Activated naive CD8-positive, alpha-beta T cell treated with anti-CD3 and anti-CD28 coated beads, Interleukin-2, amount 50 U/mL, for 24 hours (primary cell): ENCODE measurements at regions not wholly inside any gene's neighbourhood (a gene's known extent, or its start where the extent isn't known, plus 50 kb on each side); places are given as distances from the start of the nearest gene placed in this dataset.
"Not testable (repeated sequence)": the region's sequence is repeated elsewhere in the genome, so short reads cannot be mapped to it uniquely, and the experiment has no call there.

ENCODE experiments used
- ATAC-seq: fragments of 150-1000 bp; cut with Tn5 transposase; one replicate; pipeline ENCODE4 v1.10.0; 2021
- DNase-seq: peaks from one replicate; pipeline ENCODE4 v3.0.0; 2021
- H3K27ac Mint-ChIP-seq: one replicate; pipeline ENCODE4 v1.8.0; 2021; ENCODE audit warnings: mild to moderate bottlenecking, mixed read lengths
- H3K27me3 Mint-ChIP-seq: one replicate; pipeline ENCODE4 v1.8.0; 2021; ENCODE audit warnings: mixed read lengths
- H3K36me3 Mint-ChIP-seq: one replicate; pipeline ENCODE4 v1.8.0; 2021; ENCODE audit warnings: low read depth, mixed read lengths
- H3K4me1 Mint-ChIP-seq: one replicate; pipeline ENCODE4 v1.8.0; 2021; ENCODE audit warnings: mixed read lengths
- H3K4me3 Mint-ChIP-seq: one replicate; pipeline ENCODE4 v1.8.0; 2021; ENCODE audit warnings: mild to moderate bottlenecking, moderate library complexity, mixed read lengths
- H3K9me3 Mint-ChIP-seq: one replicate; pipeline ENCODE4 v1.8.0; 2021; ENCODE audit warnings: mixed read lengths

DNA sequence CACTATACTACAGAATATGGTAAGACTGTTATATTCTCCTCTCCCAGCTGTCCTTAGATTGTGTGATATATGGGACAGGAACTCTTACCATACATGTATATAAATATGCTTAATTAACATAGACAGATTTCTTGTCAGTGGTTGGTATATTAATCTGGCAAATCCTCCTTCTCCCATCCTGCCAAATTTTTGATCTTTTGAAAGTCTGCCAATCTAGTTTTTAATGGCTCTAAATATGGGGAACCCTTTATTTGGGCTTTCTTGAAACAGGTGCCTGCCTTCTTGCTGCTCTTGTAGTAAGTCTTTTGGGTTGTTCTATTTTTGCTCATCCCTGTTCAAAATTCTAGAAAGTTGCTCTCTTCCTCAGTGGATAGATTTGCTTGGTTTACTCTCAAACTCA lies 63.5 kb downstream of the SPATA31D1 start:
- ATAC-seq (no peak), DNase-seq (no peak)
- Mint-ChIP-seq H3K9me3 (no peaks in the 10 kb centered on the region), H3K4me1 (no peaks in the 10 kb centered on the region), H3K27ac (no peak overlapping the region), H3K27me3 (no peaks in the 10 kb centered on the region), H3K4me3 (no peak overlapping the region), H3K36me3 (no peaks in the 10 kb centered on the region)

DNA sequence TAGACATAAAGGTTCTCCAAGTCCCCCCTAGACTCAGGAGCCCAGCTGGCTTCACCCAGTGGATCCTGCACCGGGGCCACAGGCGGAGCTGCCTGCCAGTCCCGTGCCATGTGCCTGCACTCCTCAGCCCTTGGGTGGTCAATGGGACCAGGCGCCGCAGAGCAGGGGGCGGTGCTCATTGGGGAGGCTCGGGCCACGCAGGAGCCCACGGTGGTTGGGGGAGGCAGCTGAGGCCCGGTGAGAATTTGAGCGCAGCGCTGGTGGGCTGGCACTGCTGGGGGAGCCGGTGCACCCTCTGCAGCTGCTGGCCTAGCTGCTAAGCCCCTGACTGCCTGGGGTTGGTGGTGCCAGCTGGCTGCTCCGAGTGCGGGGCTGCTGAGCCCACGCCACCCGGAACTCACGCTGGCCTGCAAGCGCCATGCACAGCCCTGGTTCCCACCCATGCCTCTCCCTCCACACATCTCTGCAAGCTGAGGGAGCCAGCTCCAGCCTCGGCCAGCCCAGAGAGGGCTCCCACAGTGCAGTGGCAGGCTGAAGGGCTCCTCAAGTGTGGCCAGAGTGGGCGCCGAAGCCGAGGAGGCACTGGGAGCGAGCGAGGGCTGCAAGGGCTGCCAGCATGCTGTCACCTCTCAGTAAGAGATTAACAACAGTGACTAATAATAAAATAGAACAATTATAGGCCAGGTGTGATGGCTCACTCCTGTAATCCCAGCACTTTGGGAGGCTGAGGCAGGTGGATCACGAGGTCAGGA lies 65.9 kb downstream of the SPATA31D1 start:
- Mint-ChIP-seq H3K4me3 (no peak overlapping the region), H3K9me3 (no peaks in the 10 kb centered on the region), H3K27me3 (no peaks in the 10 kb centered on the region), H3K36me3 (no peaks in the 10 kb centered on the region), H3K4me1 (peaks cover 2% of the 10 kb centered on the region), H3K27ac (no peak overlapping the region)
- no peak for DNase-seq
- ATAC-seq, result no peak

DNA sequence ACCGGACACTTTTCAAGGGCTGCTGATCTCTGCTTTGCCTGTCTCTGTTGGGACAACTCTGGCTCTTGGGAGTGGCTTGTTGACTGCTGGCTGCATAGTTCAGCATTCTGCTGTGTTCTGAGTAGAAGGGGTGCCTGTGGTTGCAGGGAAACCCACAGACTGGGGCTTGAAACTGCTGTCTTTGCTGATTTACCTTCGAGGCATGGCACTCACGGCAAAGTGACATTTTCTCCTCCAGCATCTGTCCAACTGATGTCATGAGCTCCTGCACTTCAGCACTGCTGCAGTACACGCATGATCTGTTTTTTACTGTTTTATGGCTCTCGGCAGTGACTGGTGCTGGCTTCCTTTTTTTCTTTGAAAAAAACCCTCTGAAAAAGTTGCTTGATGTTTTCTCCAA lies 69.2 kb downstream of the SPATA31D1 start:
- Mint-ChIP-seq H3K27me3 (no peaks in the 10 kb centered on the region), H3K27ac (no peak overlapping the region), H3K4me1 (peaks cover 2% of the 10 kb centered on the region), H3K36me3 (no peaks in the 10 kb centered on the region), H3K9me3 (no peaks in the 10 kb centered on the region), H3K4me3 (no peak overlapping the region)
- ATAC-seq (no peak), DNase-seq (no peak)

DNA sequence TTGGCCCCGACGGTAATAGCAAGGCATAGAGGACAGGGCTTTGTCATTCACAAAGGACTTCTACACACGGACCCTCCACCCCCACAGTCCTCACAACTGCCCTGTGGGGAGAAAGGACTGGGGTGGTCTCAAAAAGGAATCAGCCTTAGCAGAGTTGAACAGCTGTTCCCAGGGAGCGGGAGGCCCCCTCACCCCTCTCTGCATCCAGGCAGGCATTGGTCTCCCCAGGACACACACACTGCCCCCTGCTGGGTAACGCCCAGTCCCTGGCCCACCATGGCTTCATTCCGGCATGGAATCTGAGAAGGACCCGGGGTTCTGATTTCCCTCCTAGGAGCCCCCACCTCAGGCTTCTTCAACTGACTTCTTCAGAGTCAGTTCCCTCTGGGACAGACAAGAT lies 73.2 kb downstream of the SPATA31D1 start:
- H3K27me3 Mint-ChIP-seq, H3K4me1 Mint-ChIP-seq, H3K9me3 Mint-ChIP-seq, H3K4me3 Mint-ChIP-seq, H3K27ac Mint-ChIP-seq, H3K36me3 Mint-ChIP-seq, ATAC-seq, DNase-seq: not testable (repeated sequence)

DNA sequence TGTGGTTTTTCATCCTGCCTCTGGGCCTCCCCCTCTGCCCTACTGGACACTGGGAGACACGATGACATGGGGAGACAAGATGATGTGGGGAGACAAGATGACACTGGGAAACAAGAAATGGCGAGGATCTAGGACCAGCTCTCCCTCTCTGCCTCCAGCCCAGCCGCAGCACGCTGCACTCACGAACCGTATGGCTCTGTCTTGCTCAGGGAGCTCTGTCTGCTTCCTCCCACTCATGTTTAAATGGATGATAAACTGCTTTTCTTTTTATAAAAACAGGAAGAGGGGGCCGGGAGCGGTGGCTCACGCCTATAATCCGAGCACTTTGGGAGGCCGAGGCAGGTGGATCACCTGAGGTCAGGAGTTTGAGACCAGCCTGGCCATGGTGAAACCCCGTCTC lies 73.7 kb downstream of the SPATA31D1 start:
- no peaks in the 10 kb centered on the region for H3K36me3 Mint-ChIP-seq
- peaks cover 2% of the 10 kb centered on the region for H3K4me1 Mint-ChIP-seq
- no peak overlapping the region for H3K4me3 Mint-ChIP-seq
- no peaks in the 10 kb centered on the region for H3K27me3 Mint-ChIP-seq
- no peaks in the 10 kb centered on the region for H3K9me3 Mint-ChIP-seq
- DNase-seq, result no peak
- H3K27ac Mint-ChIP-seq, result no peak overlapping the region
- no peak for ATAC-seq

DNA sequence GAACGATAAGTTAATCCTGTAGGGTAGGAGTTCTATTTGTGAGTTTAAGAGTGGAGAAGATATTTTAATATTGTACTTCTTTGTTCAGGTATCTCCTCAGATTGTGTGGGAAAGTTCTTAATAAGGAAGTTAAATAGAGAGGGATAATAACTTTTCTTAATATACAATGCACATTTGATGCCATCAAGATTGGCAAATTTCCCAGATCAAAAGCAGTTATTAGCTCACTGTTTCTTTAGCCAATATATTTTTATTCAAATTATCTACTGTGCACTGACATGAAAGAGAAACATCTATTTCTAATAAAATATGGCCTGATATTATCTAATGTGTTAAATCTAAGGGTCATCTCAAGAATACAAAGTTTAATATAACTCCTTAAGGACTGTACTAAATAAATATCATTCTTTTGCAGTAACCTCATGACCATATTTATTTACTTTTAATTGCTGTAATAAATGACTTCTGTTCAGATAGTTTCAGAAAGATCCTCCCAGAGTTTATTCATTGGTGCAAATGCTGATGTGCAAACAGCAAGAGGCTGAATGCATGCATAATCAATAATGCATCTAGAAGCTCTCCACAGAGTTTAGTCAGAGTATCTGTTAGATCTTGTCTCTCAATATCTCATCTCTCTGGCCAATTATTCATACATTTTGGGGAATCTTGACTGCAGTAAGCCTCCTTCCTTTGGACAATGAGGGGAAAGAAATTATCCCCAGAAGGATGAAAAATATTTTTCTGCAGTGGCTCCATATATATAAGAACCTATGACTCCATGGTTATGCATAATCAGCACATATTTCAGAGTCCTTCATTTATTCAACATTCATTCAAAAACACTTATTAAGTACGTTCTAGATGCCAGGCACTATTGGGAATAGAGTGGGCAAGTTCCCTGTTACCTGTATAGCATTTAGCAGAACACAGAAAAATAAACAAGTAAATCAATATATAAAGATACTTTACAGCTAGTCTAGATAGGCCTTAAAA lies 85.3 kb downstream of the SPATA31D1 start:
- Mint-ChIP-seq H3K36me3 (no peaks in the 10 kb centered on the region), H3K4me1 (no peaks in the 10 kb centered on the region), H3K27ac (no peak overlapping the region), H3K4me3 (no peak overlapping the region), H3K9me3 (no peaks in the 10 kb centered on the region), H3K27me3 (no peaks in the 10 kb centered on the region)
- DNase-seq (no peak), ATAC-seq (no peak)

DNA sequence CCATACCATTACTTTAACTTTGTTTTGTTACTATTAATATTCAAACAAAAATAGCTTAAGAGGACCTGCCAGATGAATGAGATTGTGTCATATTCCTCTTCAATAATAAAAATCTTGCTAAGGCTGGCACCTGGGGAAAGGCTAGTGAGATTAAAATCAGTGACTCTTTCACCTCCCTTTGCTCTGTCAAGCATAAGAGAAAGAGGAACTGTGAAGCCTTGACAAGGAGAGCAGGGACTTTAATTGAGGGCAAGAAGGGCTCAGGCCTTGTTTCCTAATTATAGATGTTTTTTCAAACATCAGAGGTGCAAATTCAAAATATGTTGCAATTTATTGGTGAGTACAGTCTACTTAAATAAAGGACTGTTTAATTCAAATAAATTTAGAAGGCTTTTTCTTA lies 91.7 kb downstream of the SPATA31D1 start:
- no peaks in the 10 kb centered on the region for H3K36me3 Mint-ChIP-seq
- H3K27ac Mint-ChIP-seq, result no peak overlapping the region
- DNase-seq (no peak), ATAC-seq (no peak)
- no peak overlapping the region for H3K4me3 Mint-ChIP-seq
- H3K9me3 Mint-ChIP-seq, result peaks cover 3% of the 10 kb centered on the region
- H3K4me1 Mint-ChIP-seq, result no peaks in the 10 kb centered on the region
- no peaks in the 10 kb centered on the region for H3K27me3 Mint-ChIP-seq

DNA sequence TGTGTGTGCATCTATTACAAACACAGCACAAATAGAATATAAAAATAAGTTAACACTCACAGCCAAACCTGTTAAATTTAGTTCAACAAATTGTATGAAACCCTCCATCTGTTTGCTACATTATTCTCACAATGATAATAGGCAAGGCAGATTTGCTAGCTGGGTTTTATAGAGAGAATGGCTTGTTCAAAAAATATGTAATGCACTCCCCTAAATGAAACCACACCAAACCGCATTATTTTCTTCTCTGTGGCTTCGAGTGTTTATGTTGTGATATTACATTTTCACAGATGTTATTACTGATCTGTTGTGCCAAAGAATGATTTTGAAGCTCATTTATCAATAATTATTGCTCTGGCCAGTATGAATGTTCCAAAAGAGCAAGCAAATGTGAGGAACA lies 92.9 kb downstream of the SPATA31D1 start:
- Mint-ChIP-seq H3K36me3 (no peaks in the 10 kb centered on the region), H3K4me1 (no peaks in the 10 kb centered on the region), H3K27ac (no peak overlapping the region), H3K27me3 (no peaks in the 10 kb centered on the region), H3K4me3 (no peak overlapping the region), H3K9me3 (peaks cover 3% of the 10 kb centered on the region)
- DNase-seq (no peak), ATAC-seq (no peak)

DNA sequence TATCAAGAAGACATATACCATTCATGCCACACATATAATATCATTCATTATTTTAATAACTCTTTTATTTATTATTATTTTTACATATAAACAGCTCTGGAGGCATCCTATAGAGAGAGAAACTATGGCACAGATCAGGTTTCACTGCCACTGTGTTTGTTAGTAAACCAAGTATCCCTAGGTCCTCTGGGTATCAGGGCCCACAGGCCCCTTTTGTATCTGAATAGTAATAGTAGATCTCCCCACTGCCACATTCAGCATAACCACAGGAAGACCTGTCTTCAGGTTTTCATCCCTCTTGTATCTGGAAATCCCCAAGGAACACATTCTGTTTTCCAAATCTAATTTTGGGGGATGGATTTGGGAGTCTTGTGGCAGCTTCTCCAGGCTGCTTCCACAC lies 94.0 kb downstream of the SPATA31D1 start:
- no peak overlapping the region for H3K4me3 Mint-ChIP-seq
- DNase-seq (no peak), ATAC-seq (no peak)
- H3K27ac Mint-ChIP-seq, result no peak overlapping the region
- no peaks in the 10 kb centered on the region for H3K27me3 Mint-ChIP-seq
- H3K4me1 Mint-ChIP-seq, result no peaks in the 10 kb centered on the region
- H3K9me3 Mint-ChIP-seq, result peaks cover 3% of the 10 kb centered on the region
- H3K36me3 Mint-ChIP-seq, result no peaks in the 10 kb centered on the region

DNA sequence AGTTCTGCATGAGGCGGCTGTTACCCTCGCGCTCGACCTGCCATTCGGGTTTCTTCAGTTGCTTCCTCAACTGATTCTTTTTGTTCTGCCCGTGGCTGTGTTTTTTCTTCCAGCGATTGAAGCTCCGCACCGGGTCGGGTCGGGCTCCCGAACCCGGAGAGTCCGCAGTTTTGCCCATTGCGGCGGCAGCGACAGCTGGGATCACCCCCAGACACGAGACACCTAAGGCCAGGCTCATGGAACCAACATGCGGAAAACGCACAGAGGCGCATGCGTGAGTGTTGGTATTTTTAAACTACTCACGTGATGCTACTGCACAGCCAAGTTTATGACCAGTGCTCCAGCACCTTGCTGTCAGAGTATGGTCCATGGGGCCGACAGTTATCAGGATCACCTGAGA lies 100.0 kb downstream of the SPATA31D1 start:
- Mint-ChIP-seq H3K36me3 (no peaks in the 10 kb centered on the region), H3K4me1 (peaks cover 7% of the 10 kb centered on the region), H3K27ac (no peak overlapping the region), H3K27me3 (no peaks in the 10 kb centered on the region), H3K4me3 (no peak overlapping the region), H3K9me3 (no peaks in the 10 kb centered on the region)
- ATAC-seq, result no peak
- DNase-seq, result no peak

DNA sequence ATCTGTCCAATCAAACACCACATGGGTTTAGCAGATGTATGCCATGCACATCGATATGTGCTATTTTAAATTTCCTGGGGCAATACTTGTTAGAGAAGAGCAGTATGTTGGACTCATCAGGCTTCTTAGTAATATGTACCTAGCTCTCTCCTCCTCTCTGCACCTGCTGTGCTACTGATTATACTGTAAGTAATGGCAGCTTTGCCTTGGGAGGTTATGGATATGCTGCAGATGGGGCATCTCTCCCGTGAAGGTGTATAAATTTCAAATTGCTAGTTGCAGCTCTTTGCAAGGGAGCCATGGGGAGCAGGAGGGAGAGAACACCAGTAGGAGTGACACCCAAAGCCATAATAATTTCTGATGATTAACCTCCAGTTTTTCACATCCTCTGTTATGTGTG lies 101.5 kb downstream of the SPATA31D1 start:
- Mint-ChIP-seq H3K27ac (no peak overlapping the region), H3K27me3 (no peaks in the 10 kb centered on the region), H3K36me3 (no peaks in the 10 kb centered on the region), H3K4me1 (peaks cover 7% of the 10 kb centered on the region), H3K9me3 (no peaks in the 10 kb centered on the region), H3K4me3 (no peak overlapping the region)
- DNase-seq, result no peak
- no peak for ATAC-seq

DNA sequence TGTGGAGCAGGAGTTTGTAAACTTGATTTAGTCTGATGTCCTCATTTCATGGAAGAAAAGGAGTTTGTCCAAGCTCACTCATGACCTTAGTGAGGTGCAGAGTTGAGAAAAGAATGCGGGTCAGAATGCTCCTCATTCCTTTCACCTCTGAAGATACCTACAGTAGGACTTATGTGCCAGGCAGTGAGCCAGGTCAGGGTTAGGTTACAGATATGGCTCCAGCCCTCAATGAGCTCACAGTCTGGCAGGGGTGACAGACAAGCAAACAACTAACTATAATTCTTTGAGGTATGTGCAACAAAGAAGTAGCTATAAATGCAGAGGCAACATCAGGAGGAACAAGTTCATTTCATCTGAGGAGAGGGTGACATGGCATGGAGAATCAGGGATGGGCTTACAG lies 102.5 kb downstream of the SPATA31D1 start:
- DNase-seq, result no peak
- peaks cover 7% of the 10 kb centered on the region for H3K4me1 Mint-ChIP-seq
- no peak overlapping the region for H3K4me3 Mint-ChIP-seq
- ATAC-seq, result no peak
- H3K27me3 Mint-ChIP-seq, result no peaks in the 10 kb centered on the region
- H3K27ac Mint-ChIP-seq, result no peak overlapping the region
- H3K9me3 Mint-ChIP-seq, result no peaks in the 10 kb centered on the region
- no peaks in the 10 kb centered on the region for H3K36me3 Mint-ChIP-seq

DNA sequence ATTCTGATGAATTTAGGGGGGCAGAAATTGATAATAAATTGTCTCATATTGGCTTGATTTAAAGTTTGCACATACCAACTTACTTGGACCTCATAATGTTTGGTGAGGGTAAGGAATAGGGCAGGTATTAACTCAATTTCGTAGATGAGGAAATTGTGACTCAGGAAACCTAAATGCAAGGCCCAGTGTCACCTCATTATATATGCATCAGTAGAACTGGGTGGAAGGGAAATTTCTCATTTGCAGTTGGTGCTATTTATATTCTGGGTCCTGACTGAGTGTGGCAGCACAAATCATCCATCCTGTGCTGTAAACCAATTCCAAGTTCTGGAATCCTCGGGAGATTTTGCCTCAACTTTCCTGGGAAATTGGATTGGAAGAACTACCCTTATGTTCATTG lies 103.0 kb downstream of the SPATA31D1 start:
- Mint-ChIP-seq H3K9me3 (no peaks in the 10 kb centered on the region), H3K4me3 (no peak overlapping the region), H3K27ac (peak overlapping the region; percentile 49), H3K36me3 (no peaks in the 10 kb centered on the region), H3K4me1 (peaks cover 7% of the 10 kb centered on the region), H3K27me3 (no peaks in the 10 kb centered on the region)
- ATAC-seq, result no peak
- DNase-seq, result no peak

DNA sequence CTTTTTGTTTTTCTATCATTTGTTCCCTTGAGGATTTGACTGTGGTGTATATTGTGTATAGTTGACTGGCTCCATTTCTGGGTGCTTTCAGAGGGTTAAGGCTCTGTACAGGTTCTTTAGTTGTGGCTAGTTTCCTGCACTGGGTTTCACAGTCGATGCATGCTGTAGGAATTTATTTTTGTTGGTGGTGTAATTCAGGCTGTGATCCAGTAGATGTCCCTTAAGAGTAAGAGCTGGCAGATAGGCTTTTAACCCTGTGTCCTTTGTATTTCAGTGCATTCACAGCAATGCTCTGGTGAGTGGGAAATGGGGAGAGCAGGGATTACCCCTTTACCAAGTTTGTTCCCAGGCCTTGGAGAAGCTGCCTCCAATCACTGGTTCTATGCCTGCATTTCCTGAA lies 112.9 kb downstream of the SPATA31D1 start:
- Mint-ChIP-seq H3K4me3 (no peak overlapping the region), H3K27ac (no peak overlapping the region), H3K27me3 (no peaks in the 10 kb centered on the region), H3K4me1 (no peaks in the 10 kb centered on the region), H3K9me3 (peaks cover 15% of the 10 kb centered on the region), H3K36me3 (no peaks in the 10 kb centered on the region)
- ATAC-seq (no peak), DNase-seq (no peak)

DNA sequence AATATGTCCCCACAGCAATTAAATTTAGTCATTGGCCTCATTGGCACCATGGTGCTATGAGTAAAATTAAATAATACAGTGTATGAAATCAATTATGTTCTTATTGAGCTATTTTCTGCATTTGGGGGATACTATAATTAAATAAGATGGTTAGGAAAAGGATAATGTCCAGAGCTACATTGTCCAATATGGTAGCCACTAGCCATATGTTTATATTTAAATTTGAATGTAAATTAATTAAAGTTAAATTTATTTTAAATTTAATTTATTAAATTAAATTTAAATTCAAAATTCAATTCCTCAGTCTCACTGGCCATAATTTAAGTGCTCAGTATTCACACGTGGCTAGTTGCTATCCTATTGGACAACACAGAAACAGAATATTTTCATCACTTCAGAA lies 115.7 kb downstream of the SPATA31D1 start:
- no peak for ATAC-seq
- Mint-ChIP-seq H3K9me3 (peaks cover 9% of the 10 kb centered on the region), H3K36me3 (no peaks in the 10 kb centered on the region), H3K27me3 (no peaks in the 10 kb centered on the region), H3K4me1 (no peaks in the 10 kb centered on the region), H3K27ac (no peak overlapping the region), H3K4me3 (no peak overlapping the region)
- no peak for DNase-seq
